HepG2 (cell line): ENCODE measurements at regions not wholly inside any gene's neighbourhood (a gene's known extent, or its start where the extent isn't known, plus 50 kb on each side); places are given as distances from the start of the nearest gene placed in this dataset.

Experiments
- ATF1 ChIP-seq: IDR thresholded peaks from 2 replicates; pipeline ENCODE4 v1.6.1; 2016; ENCODE audit warnings: mild to moderate bottlenecking, control low read depth
- KAT7 ChIP-seq: IDR thresholded peaks from 2 replicates; pipeline ENCODE4 v1.6.1; 2018; ENCODE audit warnings: borderline replicate concordance, missing compliant biosample characterization
- NCOA2 ChIP-seq: sonication (generic); formaldehyde crosslinking; IDR thresholded peaks from 2 replicates; pipeline ENCODE4 v1.8.0; 2022; ENCODE audit warnings: inconsistent platforms
- PRPF4 ChIP-seq: fragments of 200-400 bp; formaldehyde crosslinking; IDR thresholded peaks from 2 replicates; pipeline ENCODE4 v1.6.1; 2016; ENCODE audit warnings: low read length, low read depth; ENCODE audit not compliant: poor library complexity, severe bottlenecking
- SIN3A ChIP-seq: IDR thresholded peaks from 2 replicates; pipeline ENCODE4 v1.6.1; 2011; ENCODE audit warnings: low read depth, mild to moderate bottlenecking, control low read depth, low read length, borderline replicate concordance
- ZNF225 ChIP-seq: sonication (generic); formaldehyde crosslinking; IDR thresholded peaks from 2 replicates; pipeline ENCODE4 v1.4.0; 2020; ENCODE audit warnings: mild to moderate bottlenecking, missing genetic modification reagents
- TF ChIP-seq, protein P1 (sequence below): fragments of 450-650 bp; IDR thresholded peaks from 2 replicates; pipeline ENCODE4 v1.6.1; 2017
- TF ChIP-seq, protein P2 (sequence below): sonication (generic); formaldehyde crosslinking; IDR thresholded peaks from 2 replicates; pipeline ENCODE4 v1.5.0; 2020; ENCODE audit warnings: mild to moderate bottlenecking, missing genetic modification reagents, moderate library complexity

DNA sequence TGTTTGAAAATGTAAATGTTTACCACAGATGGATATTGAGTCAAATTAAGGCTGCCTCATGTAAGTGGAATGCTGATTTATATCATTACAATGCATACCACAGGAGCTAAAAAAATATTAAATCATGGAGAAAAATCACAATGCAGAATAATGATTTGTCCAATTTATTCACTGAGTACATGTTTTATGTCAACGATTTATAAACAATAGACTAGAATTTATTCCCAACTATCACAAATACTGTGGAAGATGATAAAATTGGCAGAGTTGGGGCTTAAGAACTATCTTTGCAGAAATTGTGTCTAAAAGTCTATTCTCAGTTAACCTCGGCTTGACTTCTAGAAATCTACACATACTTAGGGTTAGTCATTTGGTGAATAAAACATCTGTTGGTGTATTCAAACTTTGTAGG is 472.1 kb upstream of the MARCKS start:
- TF ChIP-seq, protein P1, sequence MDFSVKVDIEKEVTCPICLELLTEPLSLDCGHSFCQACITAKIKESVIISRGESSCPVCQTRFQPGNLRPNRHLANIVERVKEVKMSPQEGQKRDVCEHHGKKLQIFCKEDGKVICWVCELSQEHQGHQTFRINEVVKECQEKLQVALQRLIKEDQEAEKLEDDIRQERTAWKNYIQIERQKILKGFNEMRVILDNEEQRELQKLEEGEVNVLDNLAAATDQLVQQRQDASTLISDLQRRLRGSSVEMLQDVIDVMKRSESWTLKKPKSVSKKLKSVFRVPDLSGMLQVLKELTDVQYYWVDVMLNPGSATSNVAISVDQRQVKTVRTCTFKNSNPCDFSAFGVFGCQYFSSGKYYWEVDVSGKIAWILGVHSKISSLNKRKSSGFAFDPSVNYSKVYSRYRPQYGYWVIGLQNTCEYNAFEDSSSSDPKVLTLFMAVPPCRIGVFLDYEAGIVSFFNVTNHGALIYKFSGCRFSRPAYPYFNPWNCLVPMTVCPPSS: no peak
- no peak for TF ChIP-seq ATF1 (CRISPR knock-in tag)
- TF ChIP-seq, protein P2, sequence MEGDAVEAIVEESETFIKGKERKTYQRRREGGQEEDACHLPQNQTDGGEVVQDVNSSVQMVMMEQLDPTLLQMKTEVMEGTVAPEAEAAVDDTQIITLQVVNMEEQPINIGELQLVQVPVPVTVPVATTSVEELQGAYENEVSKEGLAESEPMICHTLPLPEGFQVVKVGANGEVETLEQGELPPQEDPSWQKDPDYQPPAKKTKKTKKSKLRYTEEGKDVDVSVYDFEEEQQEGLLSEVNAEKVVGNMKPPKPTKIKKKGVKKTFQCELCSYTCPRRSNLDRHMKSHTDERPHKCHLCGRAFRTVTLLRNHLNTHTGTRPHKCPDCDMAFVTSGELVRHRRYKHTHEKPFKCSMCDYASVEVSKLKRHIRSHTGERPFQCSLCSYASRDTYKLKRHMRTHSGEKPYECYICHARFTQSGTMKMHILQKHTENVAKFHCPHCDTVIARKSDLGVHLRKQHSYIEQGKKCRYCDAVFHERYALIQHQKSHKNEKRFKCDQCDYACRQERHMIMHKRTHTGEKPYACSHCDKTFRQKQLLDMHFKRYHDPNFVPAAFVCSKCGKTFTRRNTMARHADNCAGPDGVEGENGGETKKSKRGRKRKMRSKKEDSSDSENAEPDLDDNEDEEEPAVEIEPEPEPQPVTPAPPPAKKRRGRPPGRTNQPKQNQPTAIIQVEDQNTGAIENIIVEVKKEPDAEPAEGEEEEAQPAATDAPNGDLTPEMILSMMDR (CRISPR knock-in tag): no peak
- no peak for TF ChIP-seq SIN3A
- no peak for TF ChIP-seq PRPF4
- no peak for TF ChIP-seq NCOA2 (CRISPR knock-in tag)
- no peak for TF ChIP-seq KAT7 (CRISPR knock-in tag)
- no peak for TF ChIP-seq ZNF225 (CRISPR knock-in tag)
